Uterus (tissue), 3 donors: ENCODE measurements at regions not wholly inside any gene's neighbourhood (a gene's known extent, or its start where the extent isn't known, plus 50 kb on each side); places are given as distances from the start of the nearest gene placed in this dataset.
"Not testable (repeated sequence)": the region's sequence is repeated elsewhere in the genome, so short reads cannot be mapped to it uniquely, and the experiment has no call there.

Experiments
- DNase-seq, 2 donors: peaks; one replicate each; pipeline ENCODE4 v3.0.0-alpha.2; 2019 to 2020
- H3K27ac ChIP-seq, 2 donors: fragments of 200-600 bp; sonication (generic); 1 replicate in 1 of 2; 2 replicates in 1 of 2; pipeline ENCODE4 v1.5.1; 2016 to 2018
- H3K27me3 ChIP-seq, 2 donors: fragments of 200-600 bp; sonication (generic); one replicate each; pipeline ENCODE4 v1.5.1; 2018 to 2019; ENCODE audit warnings: control low read depth in 1 of 2
- H3K36me3 ChIP-seq, 2 donors: fragments of 200-600 bp; sonication (generic); one replicate each; pipeline ENCODE4 v1.5.1; 2019; ENCODE audit warnings: control low read depth in 1 of 2
- H3K4me1 ChIP-seq, 2 donors: fragments of 200-600 bp; sonication (generic); one replicate each; pipeline ENCODE4 v1.5.1; 2018 to 2019; ENCODE audit warnings: control low read depth in 1 of 2
- H3K4me3 ChIP-seq, 2 donors: fragments of 200-600 bp; sonication (generic); 1 replicate in 1 of 2; 2 replicates in 1 of 2; pipeline ENCODE4 v1.5.1; 2018 to 2019; ENCODE audit warnings: mild to moderate bottlenecking in 1 of 2
- H3K9me3 ChIP-seq, 2 donors: fragments of 200-600 bp; sonication (generic); one replicate each; pipeline ENCODE4 v1.5.1; 2019; ENCODE audit warnings: control low read depth in 1 of 2
- POLR2A ChIP-seq, 2 donors: fragments of 450-650 bp; IDR thresholded peaks; one replicate each; pipeline ENCODE4 v1.6.1; 2016; ENCODE audit warnings: antibody characterized with exemption in 2 of 2, mild to moderate bottlenecking in 1 of 2, moderate library complexity in 1 of 2
- intact Hi-C: fragments of 100-400 bp; cut with DNase I; formaldehyde crosslinking; loops from one replicate; pipeline ENCODE4 v1.15.1; 2023; ENCODE audit warnings: low total_unique reads
- TF ChIP-seq, protein P1 (sequence below), 4 experiments: fragments of 200-600 bp in 2 of 4; fragments of 450-650 bp in 2 of 4; sonication (generic) in 2 of 4; IDR thresholded peaks; one replicate each; pipeline ENCODE4 v1.5.1; 2016 to 2019; ENCODE audit warnings: antibody characterized with exemption in 4 of 4, mild to moderate bottlenecking in 2 of 4, moderate library complexity in 1 of 4
- donor health status: DM: yes; HTN: yes; CAD: no.

GRCh38 chr4:159966746-159967145, 863.9 kb downstream of the RAPGEF2 start:
- Histone ChIP-seq H3K9me3 (no peaks in the 10 kb centered on the region), H3K36me3 (no peaks in the 10 kb centered on the region), H3K4me1 (no peaks in the 10 kb centered on the region), H3K27me3 (no peaks in the 10 kb centered on the region), H3K4me3 (no peak overlapping the region), H3K27ac (no peak overlapping the region)
- no peak for TF ChIP-seq POLR2A (IDR thresholded peaks at IDR 0.05)
- TF ChIP-seq, protein P1, sequence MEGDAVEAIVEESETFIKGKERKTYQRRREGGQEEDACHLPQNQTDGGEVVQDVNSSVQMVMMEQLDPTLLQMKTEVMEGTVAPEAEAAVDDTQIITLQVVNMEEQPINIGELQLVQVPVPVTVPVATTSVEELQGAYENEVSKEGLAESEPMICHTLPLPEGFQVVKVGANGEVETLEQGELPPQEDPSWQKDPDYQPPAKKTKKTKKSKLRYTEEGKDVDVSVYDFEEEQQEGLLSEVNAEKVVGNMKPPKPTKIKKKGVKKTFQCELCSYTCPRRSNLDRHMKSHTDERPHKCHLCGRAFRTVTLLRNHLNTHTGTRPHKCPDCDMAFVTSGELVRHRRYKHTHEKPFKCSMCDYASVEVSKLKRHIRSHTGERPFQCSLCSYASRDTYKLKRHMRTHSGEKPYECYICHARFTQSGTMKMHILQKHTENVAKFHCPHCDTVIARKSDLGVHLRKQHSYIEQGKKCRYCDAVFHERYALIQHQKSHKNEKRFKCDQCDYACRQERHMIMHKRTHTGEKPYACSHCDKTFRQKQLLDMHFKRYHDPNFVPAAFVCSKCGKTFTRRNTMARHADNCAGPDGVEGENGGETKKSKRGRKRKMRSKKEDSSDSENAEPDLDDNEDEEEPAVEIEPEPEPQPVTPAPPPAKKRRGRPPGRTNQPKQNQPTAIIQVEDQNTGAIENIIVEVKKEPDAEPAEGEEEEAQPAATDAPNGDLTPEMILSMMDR (IDR thresholded peaks at IDR 0.05): no peak
- no peak for DNase-seq
- intact Hi-C loops: no loop called here

- DNase-seq, H3K4me3 ChIP-seq, H3K27me3 ChIP-seq, H3K36me3 ChIP-seq, H3K4me1 ChIP-seq, H3K9me3 ChIP-seq, intact Hi-C loops, H3K27ac ChIP-seq: not testable (repeated sequence)
Measured at GRCh38 chr4:159976871-159977482, 874.1 kb downstream of the RAPGEF2 start.

DNA sequence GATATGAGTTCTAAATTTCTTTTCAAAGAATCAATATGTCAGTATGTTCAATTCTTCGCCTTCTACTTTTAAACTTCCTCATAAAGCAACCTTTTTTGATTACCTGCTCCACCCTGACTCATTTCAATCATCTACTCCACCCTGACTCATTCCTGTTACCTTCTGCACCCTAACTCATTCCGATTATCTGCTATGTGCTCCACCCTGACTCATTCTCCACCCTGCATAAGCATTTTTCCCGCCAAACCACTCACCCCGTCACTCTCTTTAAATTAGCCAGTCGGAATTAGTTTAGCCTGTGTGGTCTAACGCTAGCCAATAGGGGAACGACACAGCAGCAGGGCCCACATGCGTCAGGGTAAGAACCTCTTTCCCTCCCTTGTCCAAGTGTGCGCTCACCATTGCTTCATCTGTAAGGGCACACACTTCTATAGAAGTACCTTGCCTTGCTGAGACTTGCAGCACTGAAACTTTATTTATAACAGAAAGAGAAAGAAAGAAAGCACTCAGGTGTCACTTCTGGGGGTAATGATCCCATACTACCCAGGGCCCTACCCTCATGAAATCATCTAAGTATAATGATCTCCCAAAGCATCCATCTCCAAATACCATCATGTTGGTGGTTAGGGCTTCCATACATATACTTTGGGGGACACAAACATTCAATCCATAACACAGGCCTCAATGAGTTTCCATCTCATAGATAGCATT, 875.2 kb downstream of the RAPGEF2 start:
- intact Hi-C loops: no loop called here
- TF ChIP-seq POLR2A (IDR thresholded peaks at IDR 0.05): no peak
- TF ChIP-seq, protein P1 (IDR thresholded peaks at IDR 0.05): no peak
- DNase-seq: no peak
- H3K27ac ChIP-seq: no peak overlapping the region
- no peaks in the 10 kb centered on the region for H3K36me3 ChIP-seq
- H3K27me3 ChIP-seq: no peaks in the 10 kb centered on the region
- H3K4me3 ChIP-seq: no peak overlapping the region
- H3K9me3 ChIP-seq: no peaks in the 10 kb centered on the region
- no peaks in the 10 kb centered on the region for H3K4me1 ChIP-seq

- intact Hi-C loops: no loop called here
Measured at GRCh38 chr4:159979351-159979750, 876.5 kb downstream of the RAPGEF2 start.

GRCh38 chr4:159979953-159980352, 877.1 kb downstream of the RAPGEF2 start:
- Histone ChIP-seq H3K36me3 (no peaks in the 10 kb centered on the region), H3K9me3 (no peaks in the 10 kb centered on the region), H3K4me3 (no peak overlapping the region), H3K27me3 (no peaks in the 10 kb centered on the region), H3K27ac (no peak overlapping the region), H3K4me1 (no peaks in the 10 kb centered on the region)
- DNase-seq: no peak
- no peak for TF ChIP-seq POLR2A (IDR thresholded peaks at IDR 0.05)
- TF ChIP-seq, protein P1 (IDR thresholded peaks at IDR 0.05): no peak
- intact Hi-C loops: no loop called here

More at GRCh38 chr4:159979351-159979750, 876.5 kb downstream of the RAPGEF2 start:
- Histone ChIP-seq H3K27ac (no peak overlapping the region), H3K27me3 (no peaks in the 10 kb centered on the region), H3K9me3 (no peaks in the 10 kb centered on the region), H3K4me1 (no peaks in the 10 kb centered on the region), H3K4me3 (no peak overlapping the region), H3K36me3 (no peaks in the 10 kb centered on the region)
- TF ChIP-seq, protein P1 (IDR thresholded peaks at IDR 0.05): no peak
- no peak for TF ChIP-seq POLR2A (IDR thresholded peaks at IDR 0.05)
- DNase-seq: no peak
